DND-41 (cell line): ENCODE measurements at regions not wholly inside any gene's neighbourhood (a gene's known extent, or its start where the extent isn't known, plus 50 kb on each side); places are given as distances from the start of the nearest gene placed in this dataset.

Experiments
- ATAC-seq: fragments of 200-7000 bp; cut with Tn5 transposase; 3 replicates; pipeline ENCODE4 v1.9.1; 2021; ENCODE audit warnings: low read depth; ENCODE audit not compliant: insufficient read depth
- DNase-seq: peaks from one replicate; pipeline ENCODE4 v3.0.0-alpha.2; 2020
- H2AFZ ChIP-seq: 2 replicates; pipeline ENCODE4 v1.6.0; 2012; ENCODE audit warnings: low read depth, low read length
- H3K27ac ChIP-seq: 2 replicates; pipeline ENCODE4 v1.5.1; 2012; ENCODE audit warnings: low read length, inconsistent platforms
- H3K27me3 ChIP-seq: fragments of 200-600 bp; sonication (generic); 2 replicates; pipeline ENCODE4 v1.6.0; 2012; ENCODE audit warnings: low read length, mild to moderate bottlenecking, inconsistent platforms; ENCODE audit not compliant: insufficient read depth, poor library complexity
- H3K36me3 ChIP-seq: 2 replicates; pipeline ENCODE4 v1.5.1; 2012; ENCODE audit warnings: low read length, inconsistent platforms; ENCODE audit not compliant: insufficient read depth
- H3K4me1 ChIP-seq: 2 replicates; pipeline ENCODE4 v1.5.1; 2012; ENCODE audit warnings: mild to moderate bottlenecking, low read length; ENCODE audit not compliant: insufficient read depth
- H3K4me2 ChIP-seq: 2 replicates; pipeline ENCODE4 v1.6.0; 2012; ENCODE audit warnings: mild to moderate bottlenecking, moderate library complexity, low read length, inconsistent platforms; ENCODE audit not compliant: insufficient read depth
- H3K4me3 ChIP-seq, 2 experiments: fragments of 200-600 bp in 1 of 2; shearing (Covaris generic) in 1 of 2; 2 replicates each; pipeline ENCODE4 v1.5.1; 2012 to 2016; ENCODE audit warnings: inconsistent platforms in 2 of 2, low read length in 2 of 2, mild to moderate bottlenecking in 2 of 2, low read depth in 1 of 2, moderate library complexity in 1 of 2
- H3K79me2 ChIP-seq: 2 replicates; pipeline ENCODE4 v1.6.0; 2012; ENCODE audit warnings: low read length, inconsistent platforms; ENCODE audit not compliant: insufficient read depth
- H3K9ac ChIP-seq: 2 replicates; pipeline ENCODE4 v1.6.0; 2012; ENCODE audit warnings: low read depth, mild to moderate bottlenecking, inconsistent platforms, low read length, moderate library complexity
- H3K9me3 ChIP-seq: 2 replicates; pipeline ENCODE4 v1.5.1; 2012; ENCODE audit warnings: low read length, moderate library complexity, mild to moderate bottlenecking, inconsistent platforms; ENCODE audit not compliant: insufficient read depth, severe bottlenecking
- H4K20me1 ChIP-seq: 2 replicates; pipeline ENCODE4 v1.6.0; 2012; ENCODE audit warnings: low read length; ENCODE audit not compliant: insufficient read depth
- CTCF ChIP-seq: IDR thresholded peaks from 2 replicates; pipeline ENCODE4 v1.5.1; 2012; ENCODE audit warnings: borderline replicate concordance, low read length, moderate library complexity, mild to moderate bottlenecking; ENCODE audit not compliant: poor library complexity, severe bottlenecking; ENCODE audit errors: extremely low read depth
- EZH2 ChIP-seq: IDR thresholded peaks from 3 replicates; pipeline ENCODE4 v1.6.1; 2012; ENCODE audit warnings: borderline replicate concordance, low read depth, mild to moderate bottlenecking, moderate library complexity, low read length, inconsistent platforms; ENCODE audit not compliant: severe bottlenecking

GRCh38 chr20:24809606-24810005 lies 139.5 kb upstream of the CST7 start:
- Histone ChIP-seq H4K20me1 (0 out of 2 replicates have a peak, but pooled peaks cover 2% of the 10 kb centered on the region), H2AFZ (no peak overlapping the region), H3K36me3 (no peaks in the 10 kb centered on the region), H3K27me3 (no peaks in the 10 kb centered on the region), H3K4me3 (no peak overlapping the region), H3K27ac (no peak overlapping the region), H3K4me2 (no peak overlapping the region), H3K9ac (no peak overlapping the region), H3K4me1 (no peaks in the 10 kb centered on the region), H3K79me2 (no peaks in the 10 kb centered on the region), H3K9me3 (no peaks in the 10 kb centered on the region)
- no peak for TF ChIP-seq EZH2
- TF ChIP-seq CTCF = no peak
- ATAC-seq (no peak), DNase-seq (no peak)

DNA sequence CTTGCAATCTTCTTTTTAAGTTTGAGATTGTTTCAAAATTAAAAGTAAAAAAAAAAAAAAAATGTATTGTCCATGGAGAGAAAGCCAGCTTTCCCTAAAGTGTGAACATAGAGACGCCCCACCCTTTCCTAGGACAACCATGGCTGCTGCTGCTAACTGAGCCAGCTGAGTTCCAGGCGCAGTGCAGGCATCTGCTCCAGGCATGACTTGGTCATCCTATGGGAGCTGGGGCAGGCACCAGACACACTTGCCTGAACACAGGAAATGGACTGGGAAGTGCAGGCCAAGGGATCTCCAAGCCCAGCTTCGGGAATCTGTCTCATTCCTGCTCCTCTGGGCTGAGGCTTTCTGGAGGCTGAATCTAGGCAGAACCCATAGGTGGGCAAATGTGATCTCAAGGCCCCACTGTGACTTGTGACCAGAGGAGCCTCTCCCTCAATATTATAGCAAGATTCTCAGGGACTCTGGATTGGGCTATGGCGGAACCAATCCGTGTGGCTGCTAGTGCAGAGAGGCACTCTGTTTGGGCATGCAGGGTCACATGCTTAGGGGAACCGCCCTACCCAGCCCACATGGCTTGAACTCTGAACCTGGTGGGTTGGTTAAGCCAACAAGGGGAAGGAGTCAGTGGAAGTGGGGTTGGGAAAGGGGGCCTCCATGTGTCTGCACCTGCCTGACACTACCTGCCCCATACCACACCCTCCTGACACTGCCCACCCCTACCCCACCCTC lies 138.2 kb upstream of the CST7 start:
- TF ChIP-seq CTCF = no peak
- TF ChIP-seq EZH2 = no peak
- no peak for ATAC-seq
- no peak overlapping the region for H2AFZ ChIP-seq

GRCh38 chr20:24812373-24812772 lies 136.7 kb upstream of the CST7 start:
- H3K4me3 ChIP-seq = no peak overlapping the region
- H3K27ac ChIP-seq = no peak overlapping the region
- no peaks in the 10 kb centered on the region for H3K9me3 ChIP-seq
- no peak overlapping the region for H3K9ac ChIP-seq
- TF ChIP-seq CTCF = no peak
- no peak for TF ChIP-seq EZH2
- H3K36me3 ChIP-seq = no peaks in the 10 kb centered on the region
- H2AFZ ChIP-seq = no peak overlapping the region
- no peak overlapping the region for H3K4me2 ChIP-seq
- H3K79me2 ChIP-seq = no peaks in the 10 kb centered on the region
- H3K4me1 ChIP-seq = no peaks in the 10 kb centered on the region
- ATAC-seq = no peak
- H3K27me3 ChIP-seq = no peaks in the 10 kb centered on the region
- DNase-seq = no peak
- H4K20me1 ChIP-seq = no peaks in the 10 kb centered on the region

More for the DNA sequence above, 138.2 kb upstream of the CST7 start:
- Histone ChIP-seq H3K27ac (no peak overlapping the region), H3K9me3 (no peaks in the 10 kb centered on the region), H4K20me1 (no peaks in the 10 kb centered on the region), H3K4me2 (no peak overlapping the region), H3K4me3 (no peak overlapping the region), H3K27me3 (no peaks in the 10 kb centered on the region), H3K4me1 (no peaks in the 10 kb centered on the region), H3K36me3 (no peaks in the 10 kb centered on the region), H3K79me2 (no peaks in the 10 kb centered on the region), H3K9ac (no peak overlapping the region)
- no peak for DNase-seq

DNA sequence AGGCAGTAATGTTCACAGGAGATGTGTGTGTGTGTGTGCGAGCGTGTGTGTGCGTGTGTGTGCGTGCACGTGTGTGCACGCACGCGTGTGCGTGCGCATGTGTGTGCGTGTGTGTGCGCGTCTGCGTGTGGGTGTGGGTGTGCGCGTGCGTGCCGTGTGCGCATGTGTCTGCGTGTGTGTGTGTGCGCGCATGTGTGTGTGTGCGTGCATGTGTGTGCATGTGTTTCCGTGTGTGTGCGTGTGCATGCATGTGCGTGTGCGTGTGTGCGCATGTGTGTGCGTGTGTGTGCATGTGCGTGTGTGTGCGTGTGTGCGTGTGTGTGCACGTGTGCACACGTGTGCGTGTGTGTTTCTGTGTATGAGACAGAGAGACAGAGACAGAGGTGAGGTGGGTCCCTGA lies 136.0 kb upstream of the CST7 start:
- Histone ChIP-seq H3K36me3 (no peaks in the 10 kb centered on the region), H3K9ac (no peak overlapping the region), H2AFZ (no peak overlapping the region), H3K79me2 (no peaks in the 10 kb centered on the region), H3K4me2 (no peak overlapping the region), H3K4me3 (no peak overlapping the region), H3K27ac (no peak overlapping the region), H3K4me1 (no peaks in the 10 kb centered on the region), H3K27me3 (no peaks in the 10 kb centered on the region), H3K9me3 (no peaks in the 10 kb centered on the region), H4K20me1 (no peaks in the 10 kb centered on the region)
- ATAC-seq = no peak
- no peak for TF ChIP-seq EZH2
- DNase-seq = no peak
